ENCODE measurements at regions not wholly inside any gene's neighbourhood (a gene's known extent, or its start where the extent isn't known, plus 50 kb on each side); places are given as distances from the start of the nearest gene placed in this dataset.
"Not testable (repeated sequence)": the region's sequence is repeated elsewhere in the genome, so short reads cannot be mapped to it uniquely, and the experiment has no call there.

DNA sequence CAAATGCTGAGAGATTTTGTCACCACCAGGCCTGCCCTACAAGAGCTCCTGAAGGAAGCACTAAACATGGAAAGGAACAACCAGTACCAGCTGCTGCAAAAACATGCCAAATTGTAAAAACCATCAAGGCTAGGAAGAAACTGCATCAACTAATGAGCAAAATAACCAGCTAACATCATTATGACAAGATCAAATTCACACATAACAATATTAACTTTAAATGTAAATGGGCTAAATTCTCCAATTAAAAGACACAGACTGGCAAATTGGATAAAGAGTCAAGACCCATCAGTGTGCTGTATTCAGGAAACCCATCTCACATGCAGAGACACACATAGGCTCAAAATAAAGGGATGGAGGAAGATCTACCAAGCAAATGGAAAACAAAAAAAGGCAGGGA is 222.8 kb upstream of the CCL2 start:
- TF ChIP-seq, protein P1, sequence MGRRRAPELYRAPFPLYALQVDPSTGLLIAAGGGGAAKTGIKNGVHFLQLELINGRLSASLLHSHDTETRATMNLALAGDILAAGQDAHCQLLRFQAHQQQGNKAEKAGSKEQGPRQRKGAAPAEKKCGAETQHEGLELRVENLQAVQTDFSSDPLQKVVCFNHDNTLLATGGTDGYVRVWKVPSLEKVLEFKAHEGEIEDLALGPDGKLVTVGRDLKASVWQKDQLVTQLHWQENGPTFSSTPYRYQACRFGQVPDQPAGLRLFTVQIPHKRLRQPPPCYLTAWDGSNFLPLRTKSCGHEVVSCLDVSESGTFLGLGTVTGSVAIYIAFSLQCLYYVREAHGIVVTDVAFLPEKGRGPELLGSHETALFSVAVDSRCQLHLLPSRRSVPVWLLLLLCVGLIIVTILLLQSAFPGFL (CRISPR knock-in tag; IDR thresholded peaks at IDR 0.05) = not testable (repeated sequence)
- TF ChIP-seq, protein P2, sequence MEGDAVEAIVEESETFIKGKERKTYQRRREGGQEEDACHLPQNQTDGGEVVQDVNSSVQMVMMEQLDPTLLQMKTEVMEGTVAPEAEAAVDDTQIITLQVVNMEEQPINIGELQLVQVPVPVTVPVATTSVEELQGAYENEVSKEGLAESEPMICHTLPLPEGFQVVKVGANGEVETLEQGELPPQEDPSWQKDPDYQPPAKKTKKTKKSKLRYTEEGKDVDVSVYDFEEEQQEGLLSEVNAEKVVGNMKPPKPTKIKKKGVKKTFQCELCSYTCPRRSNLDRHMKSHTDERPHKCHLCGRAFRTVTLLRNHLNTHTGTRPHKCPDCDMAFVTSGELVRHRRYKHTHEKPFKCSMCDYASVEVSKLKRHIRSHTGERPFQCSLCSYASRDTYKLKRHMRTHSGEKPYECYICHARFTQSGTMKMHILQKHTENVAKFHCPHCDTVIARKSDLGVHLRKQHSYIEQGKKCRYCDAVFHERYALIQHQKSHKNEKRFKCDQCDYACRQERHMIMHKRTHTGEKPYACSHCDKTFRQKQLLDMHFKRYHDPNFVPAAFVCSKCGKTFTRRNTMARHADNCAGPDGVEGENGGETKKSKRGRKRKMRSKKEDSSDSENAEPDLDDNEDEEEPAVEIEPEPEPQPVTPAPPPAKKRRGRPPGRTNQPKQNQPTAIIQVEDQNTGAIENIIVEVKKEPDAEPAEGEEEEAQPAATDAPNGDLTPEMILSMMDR (CRISPR knock-in tag; IDR thresholded peaks at IDR 0.05) = not testable (repeated sequence)
- TF ChIP-seq ARID2 (CRISPR knock-in tag; IDR thresholded peaks at IDR 0.05; ENCODE audit: borderline replicate concordance); ZNF354B (CRISPR knock-in tag; IDR thresholded peaks at IDR 0.05); ZNF468 (CRISPR knock-in tag; IDR thresholded peaks at IDR 0.05); POLR2A (IDR thresholded peaks at IDR 0.05; ENCODE audit: insufficient read depth in 1 of 2, low read depth in 2 of 2, low read length in 2 of 2); ZNF678 (CRISPR knock-in tag; IDR thresholded peaks at IDR 0.05); NRL (CRISPR knock-in tag; IDR thresholded peaks at IDR 0.05; ENCODE audit: borderline replicate concordance); ZFP90 (CRISPR knock-in tag; IDR thresholded peaks at IDR 0.05; ENCODE audit: borderline replicate concordance); NFE2L1 (CRISPR knock-in tag; IDR thresholded peaks at IDR 0.05; ENCODE audit: borderline replicate concordance): not testable (repeated sequence)
- TF ChIP-seq, protein P3, sequence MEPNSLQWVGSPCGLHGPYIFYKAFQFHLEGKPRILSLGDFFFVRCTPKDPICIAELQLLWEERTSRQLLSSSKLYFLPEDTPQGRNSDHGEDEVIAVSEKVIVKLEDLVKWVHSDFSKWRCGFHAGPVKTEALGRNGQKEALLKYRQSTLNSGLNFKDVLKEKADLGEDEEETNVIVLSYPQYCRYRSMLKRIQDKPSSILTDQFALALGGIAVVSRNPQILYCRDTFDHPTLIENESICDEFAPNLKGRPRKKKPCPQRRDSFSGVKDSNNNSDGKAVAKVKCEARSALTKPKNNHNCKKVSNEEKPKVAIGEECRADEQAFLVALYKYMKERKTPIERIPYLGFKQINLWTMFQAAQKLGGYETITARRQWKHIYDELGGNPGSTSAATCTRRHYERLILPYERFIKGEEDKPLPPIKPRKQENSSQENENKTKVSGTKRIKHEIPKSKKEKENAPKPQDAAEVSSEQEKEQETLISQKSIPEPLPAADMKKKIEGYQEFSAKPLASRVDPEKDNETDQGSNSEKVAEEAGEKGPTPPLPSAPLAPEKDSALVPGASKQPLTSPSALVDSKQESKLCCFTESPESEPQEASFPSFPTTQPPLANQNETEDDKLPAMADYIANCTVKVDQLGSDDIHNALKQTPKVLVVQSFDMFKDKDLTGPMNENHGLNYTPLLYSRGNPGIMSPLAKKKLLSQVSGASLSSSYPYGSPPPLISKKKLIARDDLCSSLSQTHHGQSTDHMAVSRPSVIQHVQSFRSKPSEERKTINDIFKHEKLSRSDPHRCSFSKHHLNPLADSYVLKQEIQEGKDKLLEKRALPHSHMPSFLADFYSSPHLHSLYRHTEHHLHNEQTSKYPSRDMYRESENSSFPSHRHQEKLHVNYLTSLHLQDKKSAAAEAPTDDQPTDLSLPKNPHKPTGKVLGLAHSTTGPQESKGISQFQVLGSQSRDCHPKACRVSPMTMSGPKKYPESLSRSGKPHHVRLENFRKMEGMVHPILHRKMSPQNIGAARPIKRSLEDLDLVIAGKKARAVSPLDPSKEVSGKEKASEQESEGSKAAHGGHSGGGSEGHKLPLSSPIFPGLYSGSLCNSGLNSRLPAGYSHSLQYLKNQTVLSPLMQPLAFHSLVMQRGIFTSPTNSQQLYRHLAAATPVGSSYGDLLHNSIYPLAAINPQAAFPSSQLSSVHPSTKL (CRISPR knock-in tag; IDR thresholded peaks at IDR 0.05) = not testable (repeated sequence)
- TF ChIP-seq, protein P4, sequence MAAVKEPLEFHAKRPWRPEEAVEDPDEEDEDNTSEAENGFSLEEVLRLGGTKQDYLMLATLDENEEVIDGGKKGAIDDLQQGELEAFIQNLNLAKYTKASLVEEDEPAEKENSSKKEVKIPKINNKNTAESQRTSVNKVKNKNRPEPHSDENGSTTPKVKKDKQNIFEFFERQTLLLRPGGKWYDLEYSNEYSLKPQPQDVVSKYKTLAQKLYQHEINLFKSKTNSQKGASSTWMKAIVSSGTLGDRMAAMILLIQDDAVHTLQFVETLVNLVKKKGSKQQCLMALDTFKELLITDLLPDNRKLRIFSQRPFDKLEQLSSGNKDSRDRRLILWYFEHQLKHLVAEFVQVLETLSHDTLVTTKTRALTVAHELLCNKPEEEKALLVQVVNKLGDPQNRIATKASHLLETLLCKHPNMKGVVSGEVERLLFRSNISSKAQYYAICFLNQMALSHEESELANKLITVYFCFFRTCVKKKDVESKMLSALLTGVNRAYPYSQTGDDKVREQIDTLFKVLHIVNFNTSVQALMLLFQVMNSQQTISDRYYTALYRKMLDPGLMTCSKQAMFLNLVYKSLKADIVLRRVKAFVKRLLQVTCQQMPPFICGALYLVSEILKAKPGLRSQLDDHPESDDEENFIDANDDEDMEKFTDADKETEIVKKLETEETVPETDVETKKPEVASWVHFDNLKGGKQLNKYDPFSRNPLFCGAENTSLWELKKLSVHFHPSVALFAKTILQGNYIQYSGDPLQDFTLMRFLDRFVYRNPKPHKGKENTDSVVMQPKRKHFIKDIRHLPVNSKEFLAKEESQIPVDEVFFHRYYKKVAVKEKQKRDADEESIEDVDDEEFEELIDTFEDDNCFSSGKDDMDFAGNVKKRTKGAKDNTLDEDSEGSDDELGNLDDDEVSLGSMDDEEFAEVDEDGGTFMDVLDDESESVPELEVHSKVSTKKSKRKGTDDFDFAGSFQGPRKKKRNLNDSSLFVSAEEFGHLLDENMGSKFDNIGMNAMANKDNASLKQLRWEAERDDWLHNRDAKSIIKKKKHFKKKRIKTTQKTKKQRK (IDR thresholded peaks at IDR 0.05; ENCODE audit: low read length) = not testable (repeated sequence)
- TF ChIP-seq, protein P5, sequence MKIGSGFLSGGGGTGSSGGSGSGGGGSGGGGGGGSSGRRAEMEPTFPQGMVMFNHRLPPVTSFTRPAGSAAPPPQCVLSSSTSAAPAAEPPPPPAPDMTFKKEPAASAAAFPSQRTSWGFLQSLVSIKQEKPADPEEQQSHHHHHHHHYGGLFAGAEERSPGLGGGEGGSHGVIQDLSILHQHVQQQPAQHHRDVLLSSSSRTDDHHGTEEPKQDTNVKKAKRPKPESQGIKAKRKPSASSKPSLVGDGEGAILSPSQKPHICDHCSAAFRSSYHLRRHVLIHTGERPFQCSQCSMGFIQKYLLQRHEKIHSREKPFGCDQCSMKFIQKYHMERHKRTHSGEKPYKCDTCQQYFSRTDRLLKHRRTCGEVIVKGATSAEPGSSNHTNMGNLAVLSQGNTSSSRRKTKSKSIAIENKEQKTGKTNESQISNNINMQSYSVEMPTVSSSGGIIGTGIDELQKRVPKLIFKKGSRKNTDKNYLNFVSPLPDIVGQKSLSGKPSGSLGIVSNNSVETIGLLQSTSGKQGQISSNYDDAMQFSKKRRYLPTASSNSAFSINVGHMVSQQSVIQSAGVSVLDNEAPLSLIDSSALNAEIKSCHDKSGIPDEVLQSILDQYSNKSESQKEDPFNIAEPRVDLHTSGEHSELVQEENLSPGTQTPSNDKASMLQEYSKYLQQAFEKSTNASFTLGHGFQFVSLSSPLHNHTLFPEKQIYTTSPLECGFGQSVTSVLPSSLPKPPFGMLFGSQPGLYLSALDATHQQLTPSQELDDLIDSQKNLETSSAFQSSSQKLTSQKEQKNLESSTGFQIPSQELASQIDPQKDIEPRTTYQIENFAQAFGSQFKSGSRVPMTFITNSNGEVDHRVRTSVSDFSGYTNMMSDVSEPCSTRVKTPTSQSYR (CRISPR knock-in tag; IDR thresholded peaks at IDR 0.05; ENCODE audit: borderline replicate concordance) = not testable (repeated sequence)

Data from HepG2 (cell line).